ENCODE measurements at regions not wholly inside any gene's neighbourhood (a gene's known extent, or its start where the extent isn't known, plus 50 kb on each side); places are given as distances from the start of the nearest gene placed in this dataset.

DNA sequence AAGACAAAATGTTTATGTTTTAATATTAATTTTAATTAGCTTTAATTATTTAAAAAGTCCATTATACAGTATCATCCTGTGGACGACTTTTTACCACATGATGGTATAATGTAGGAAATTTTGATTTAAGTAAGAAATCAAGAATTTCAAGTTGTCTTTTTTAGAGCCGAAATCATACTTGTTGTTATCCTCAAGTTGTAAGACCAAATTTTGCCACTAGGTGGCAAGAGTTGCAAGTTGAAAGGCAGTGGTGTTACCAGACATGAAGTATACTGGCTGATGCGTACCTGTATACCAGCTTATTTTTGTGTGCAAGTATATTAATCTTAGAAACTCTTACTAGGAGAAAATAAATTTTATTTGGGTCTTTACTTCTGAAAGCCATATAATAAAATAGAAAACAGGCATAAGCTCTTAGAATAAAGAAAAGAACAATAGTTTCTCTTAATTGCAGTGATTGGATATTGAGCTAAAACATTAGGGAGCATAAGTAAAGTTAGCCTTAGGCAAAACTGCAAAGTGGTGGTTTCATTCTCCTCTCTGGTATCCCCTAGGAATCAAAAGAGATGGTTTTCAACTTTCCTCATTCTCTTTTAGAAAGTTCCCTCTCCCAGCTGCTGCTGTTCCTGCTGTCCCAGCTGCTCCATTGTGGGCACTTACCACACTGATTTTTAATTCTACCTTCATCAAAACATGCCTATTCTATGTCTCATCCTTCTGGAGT is 118.0 kb upstream of the WDFY3 start:
- peak; percentile 68 for TF ChIP-seq CTCF (IDR thresholded peaks at IDR 0.05; ENCODE audit: low read length)
- TF ChIP-seq EZH2 (optimal IDR thresholded peaks at IDR 0.05; ENCODE audit: low read depth, low read length): no peak
